ENCODE measurements at regions not wholly inside any gene's neighbourhood (a gene's known extent, or its start where the extent isn't known, plus 50 kb on each side); places are given as distances from the start of the nearest gene placed in this dataset.
"Not testable (repeated sequence)": the region's sequence is repeated elsewhere in the genome, so short reads cannot be mapped to it uniquely, and the experiment has no call there.

- Histone ChIP-seq H3K36me3 (ENCODE audit: control insufficient read depth, insufficient read depth, low read length) (peaks cover 15% of the 10 kb centered on the region), H3K9me3 (ENCODE audit: control insufficient read depth, low read length) (peaks cover 29% of the 10 kb centered on the region)
- H3K4me1 Mint-ChIP-seq; H3K27ac ChIP-seq (ENCODE audit: low read depth, low read length); H3K27me3 ChIP-seq (ENCODE audit: control insufficient read depth, insufficient read depth, low read length, poor library complexity, severe bottlenecking); H3K27ac Mint-ChIP-seq; H3K4me3 Mint-ChIP-seq; H3K4me3 ChIP-seq (ENCODE audit: low read length); H3K9ac ChIP-seq (ENCODE audit: extremely low read depth, low read length, poor library complexity, severe bottlenecking); H3K4me1 ChIP-seq (ENCODE audit: control insufficient read depth, insufficient read depth, low read length); DNase-seq; H3K27me3 Mint-ChIP-seq (ENCODE audit: insufficient read depth): not testable (repeated sequence)
- H3K36me3 Mint-ChIP-seq (ENCODE audit: low read depth): peaks cover 51% of the 10 kb centered on the region
- WGBS, 2 experiments (ENCODE audit: insufficient coverage in 1 of 2, insufficient read length in 1 of 2): 78 to 92% methylated on average over 4 to 8 of the region's 8 CpGs
- H3K9me3 Mint-ChIP-seq: peaks cover 41% of the 10 kb centered on the region
Observed at GRCh38 chr1:95167503-95167902, 50.3 kb downstream of the TLCD4 start.

GRCh38 chr1:95168028-95168427 is 50.9 kb downstream of the TLCD4 start:
- H3K4me1 Mint-ChIP-seq: peaks cover 5% of the 10 kb centered on the region
- TF ChIP-seq CTCF (conservative IDR thresholded peaks at IDR 0.05): no peak
- 100% methylated on average over 2 of the region's 2 CpGs; no CpG with 5 or more reads in 1 of the 2 experiments for WGBS, 2 experiments (ENCODE audit: insufficient coverage in 1 of 2, insufficient read length in 1 of 2)

GRCh38 chr1:95168761-95169351 is 51.7 kb downstream of the TLCD4 start:
- H3K4me1 Mint-ChIP-seq: peaks cover 5% of the 10 kb centered on the region
- H3K27ac ChIP-seq (ENCODE audit: low read depth, low read length): no peak overlapping the region
- no peaks in the 10 kb centered on the region for H3K27me3 ChIP-seq (ENCODE audit: control insufficient read depth, insufficient read depth, low read length, poor library complexity, severe bottlenecking)
- WGBS, 2 experiments (ENCODE audit: insufficient coverage in 1 of 2, insufficient read length in 1 of 2): 89 to 90% methylated on average over 3 to 5 of the region's 5 CpGs
- peaks cover 28% of the 10 kb centered on the region for H3K9me3 Mint-ChIP-seq
- peaks cover 20% of the 10 kb centered on the region for H3K9me3 ChIP-seq (ENCODE audit: control insufficient read depth, low read length)
- peaks cover 41% of the 10 kb centered on the region for H3K36me3 Mint-ChIP-seq (ENCODE audit: low read depth)
- H3K27ac Mint-ChIP-seq: peak overlapping the region; percentile 55
- peak; percentile 47 for DNase-seq
- no peak for TF ChIP-seq CTCF (conservative IDR thresholded peaks at IDR 0.05)
- no peaks in the 10 kb centered on the region for H3K27me3 Mint-ChIP-seq (ENCODE audit: insufficient read depth)
- peaks cover 15% of the 10 kb centered on the region for H3K36me3 ChIP-seq (ENCODE audit: control insufficient read depth, insufficient read depth, low read length)
- no peak overlapping the region for H3K4me3 Mint-ChIP-seq
- H3K4me1 ChIP-seq (ENCODE audit: control insufficient read depth, insufficient read depth, low read length): no peaks in the 10 kb centered on the region
- H3K9ac ChIP-seq (ENCODE audit: extremely low read depth, low read length, poor library complexity, severe bottlenecking): no peak overlapping the region
- H3K4me3 ChIP-seq (ENCODE audit: low read length): no peak overlapping the region

More at GRCh38 chr1:95168028-95168427, 50.9 kb downstream of the TLCD4 start:
- no peak overlapping the region for H3K27ac ChIP-seq (ENCODE audit: low read depth, low read length)
- H3K9ac ChIP-seq (ENCODE audit: extremely low read depth, low read length, poor library complexity, severe bottlenecking): no peak overlapping the region
- Mint-ChIP-seq H3K36me3 (ENCODE audit: low read depth) (peaks cover 46% of the 10 kb centered on the region), H3K27me3 (ENCODE audit: insufficient read depth) (no peaks in the 10 kb centered on the region), H3K4me3 (no peak overlapping the region), H3K9me3 (peaks cover 37% of the 10 kb centered on the region), H3K27ac (no peak overlapping the region)
- peaks cover 28% of the 10 kb centered on the region for H3K9me3 ChIP-seq (ENCODE audit: control insufficient read depth, low read length)
- H3K4me3 ChIP-seq (ENCODE audit: low read length): no peak overlapping the region
- peaks cover 15% of the 10 kb centered on the region for H3K36me3 ChIP-seq (ENCODE audit: control insufficient read depth, insufficient read depth, low read length)
- DNase-seq: no peak
- no peaks in the 10 kb centered on the region for H3K27me3 ChIP-seq (ENCODE audit: control insufficient read depth, insufficient read depth, low read length, poor library complexity, severe bottlenecking)
- H3K4me1 ChIP-seq (ENCODE audit: control insufficient read depth, insufficient read depth, low read length): no peaks in the 10 kb centered on the region

DNA sequence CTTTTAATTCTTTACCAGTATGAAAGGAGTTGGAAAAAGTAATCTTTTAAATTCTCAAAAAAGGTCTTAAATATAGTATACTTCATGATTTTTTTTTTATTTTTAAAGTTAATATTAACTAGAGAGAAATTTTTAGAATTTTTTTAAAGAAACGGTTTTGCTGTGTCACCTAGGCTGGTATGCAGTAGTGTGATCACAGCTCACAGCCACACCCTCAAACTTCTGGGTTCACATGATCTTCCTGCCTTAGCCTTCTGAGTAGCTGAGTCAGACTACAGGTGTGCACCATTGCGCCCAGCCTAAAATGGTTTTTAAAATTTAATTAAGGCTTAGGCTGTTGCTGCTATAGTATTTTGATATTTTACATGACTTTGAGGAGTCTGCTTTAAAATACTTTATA is 52.4 kb downstream of the TLCD4 start:
- H3K9ac ChIP-seq (ENCODE audit: extremely low read depth, low read length, poor library complexity, severe bottlenecking): no peak overlapping the region
- peaks cover 13% of the 10 kb centered on the region for H3K9me3 ChIP-seq (ENCODE audit: control insufficient read depth, low read length)
- no peak overlapping the region for H3K27ac ChIP-seq (ENCODE audit: low read depth, low read length)
- peaks cover 38% of the 10 kb centered on the region for H3K36me3 Mint-ChIP-seq (ENCODE audit: low read depth)
- 90 to 92% methylated on average over 2 of the region's 2 CpGs for WGBS, 2 experiments (ENCODE audit: insufficient coverage in 1 of 2, insufficient read length in 1 of 2)
- H3K36me3 ChIP-seq (ENCODE audit: control insufficient read depth, insufficient read depth, low read length): peaks cover 11% of the 10 kb centered on the region
- H3K4me1 ChIP-seq (ENCODE audit: control insufficient read depth, insufficient read depth, low read length): no peaks in the 10 kb centered on the region
- DNase-seq: no peak
- no peak overlapping the region for H3K4me3 Mint-ChIP-seq
- peaks cover 5% of the 10 kb centered on the region for H3K4me1 Mint-ChIP-seq
- no peaks in the 10 kb centered on the region for H3K27me3 ChIP-seq (ENCODE audit: control insufficient read depth, insufficient read depth, low read length, poor library complexity, severe bottlenecking)
- H3K27me3 Mint-ChIP-seq (ENCODE audit: insufficient read depth): no peaks in the 10 kb centered on the region
- no peak overlapping the region for H3K4me3 ChIP-seq (ENCODE audit: low read length)
- H3K27ac Mint-ChIP-seq: no peak overlapping the region
- peaks cover 21% of the 10 kb centered on the region for H3K9me3 Mint-ChIP-seq
- TF ChIP-seq CTCF (conservative IDR thresholded peaks at IDR 0.05): no peak
